SK-N-SH (cell line): ENCODE measurements at regions not wholly inside any gene's neighbourhood (a gene's known extent, or its start where the extent isn't known, plus 50 kb on each side); places are given as distances from the start of the nearest gene placed in this dataset.

Experiments
- CTCF ChIA-PET: fragments of 300-600, 350-600 bp; formaldehyde crosslinking; extraction: SDS; loops from one replicate; lab custom pipeline; 2021; lab: Yijun Ruan, JAX
- POLR2A ChIA-PET: fragments of 350-600 bp; sonication (Branson Sonifier 250); formaldehyde crosslinking; extraction: SDS; loops from one replicate; lab custom pipeline; 2020; ENCODE audit warnings: antibody characterized with exemption, inconsistent platforms; lab: Yijun Ruan, JAX
- DNase-seq: peaks from one replicate; pipeline ENCODE4 v3.0.0; 2012
- H2AFZ ChIP-seq: fragments of 200-600 bp; sonication (generic); 2 replicates; pipeline ENCODE4 v1.8.1; 2016; ENCODE audit warnings: antibody characterized with exemption, mild to moderate bottlenecking, low read depth
- H3F3A ChIP-seq: fragments of 200-600 bp; sonication (generic); replicated peaks from 2 replicates; pipeline ENCODE3; 2016; ENCODE audit warnings: antibody characterized with exemption, mild to moderate bottlenecking; ENCODE audit not compliant: insufficient read depth
- H3K27ac ChIP-seq, 2 experiments: fragments of 200-500 bp in 1 of 2; fragments of 200-600 bp in 1 of 2; sonication (Bioruptor generic) in 1 of 2; sonication (generic), shearing (Covaris generic) in 1 of 2; 2 replicates each; pipeline versions ENCODE4 v1.5.1 to v1.6.1; 2014 to 2016; ENCODE audit warnings: low read depth in 2 of 2, inconsistent platforms in 1 of 2, low read length in 1 of 2, mild to moderate bottlenecking in 1 of 2, mixed read lengths in 1 of 2
- H3K27me3 ChIP-seq: fragments of 200-600 bp; sonication (generic), shearing (Covaris generic); 2 replicates; pipeline ENCODE4 v1.6.1; 2016; ENCODE audit warnings: mixed run types; ENCODE audit not compliant: insufficient read depth
- H3K36me3 ChIP-seq, 2 experiments: fragments of 200-500 bp in 1 of 2; fragments of 200-600 bp in 1 of 2; sonication (Bioruptor generic) in 1 of 2; sonication (generic) in 1 of 2; replicated peaks in 1 of 2; 2 replicates each; pipeline versions ENCODE3 to v1.5.1; 2014 to 2016; ENCODE audit warnings: low read length in 1 of 2, mild to moderate bottlenecking in 1 of 2; ENCODE audit not compliant: insufficient read depth in 2 of 2, control insufficient read depth in 1 of 2
- H3K4me1 ChIP-seq, 2 experiments: fragments of 200-500 bp in 1 of 2; fragments of 200-600 bp in 1 of 2; sonication (Bioruptor generic) in 1 of 2; sonication (generic), shearing (Covaris generic) in 1 of 2; 2 replicates each; pipeline versions ENCODE4 v1.5.1 to v1.6.1; 2014 to 2016; ENCODE audit warnings: low read depth in 1 of 2, low read length in 1 of 2, mixed run types in 1 of 2; ENCODE audit not compliant: insufficient read depth in 2 of 2, control insufficient read depth in 1 of 2
- H3K4me2 ChIP-seq: fragments of 200-600 bp; sonication (generic), shearing (Covaris generic); 2 replicates; pipeline ENCODE4 v1.6.1; 2017; ENCODE audit warnings: mixed run types
- H3K4me3 ChIP-seq, 2 experiments: fragments of 200-500 bp in 1 of 2; fragments of 200-600 bp in 1 of 2; sonication (Bioruptor generic) in 1 of 2; sonication (generic), shearing (Covaris generic) in 1 of 2; 2 replicates each; pipeline versions ENCODE4 v1.5.1 to v1.8.1; 2014 to 2016; ENCODE audit warnings: low read depth in 2 of 2, inconsistent platforms in 1 of 2, low read length in 1 of 2, mild to moderate bottlenecking in 1 of 2, mixed read lengths in 1 of 2, moderate library complexity in 1 of 2
- H3K79me2 ChIP-seq: fragments of 200-600 bp; sonication (generic); 2 replicates; pipeline ENCODE4 v1.8.1; 2017; ENCODE audit warnings: mild to moderate bottlenecking; ENCODE audit not compliant: insufficient read depth
- H3K9ac ChIP-seq: fragments of 200-600 bp; sonication (generic); 2 replicates; pipeline ENCODE4 v1.6.1; 2017; ENCODE audit warnings: mixed run types
- H3K9me2 ChIP-seq: fragments of 200-600 bp; sonication (generic); 2 replicates; pipeline ENCODE4 v1.6.1; 2017; ENCODE audit warnings: mixed run types
- H3K9me3 ChIP-seq: fragments of 200-600 bp; sonication (generic); 2 replicates; pipeline ENCODE4 v1.6.1; 2017; ENCODE audit warnings: mixed run types, mild to moderate bottlenecking, moderate library complexity
- H4K20me1 ChIP-seq: fragments of 200-600 bp; sonication (generic); 2 replicates; pipeline ENCODE4 v1.6.1; 2017; ENCODE audit warnings: mild to moderate bottlenecking, mixed run types; ENCODE audit not compliant: insufficient read depth
- EP300 ChIP-seq, 2 experiments: IDR thresholded peaks; 2 replicates each; pipeline versions ENCODE4 v1.4.0 to v1.6.1; 2012; ENCODE audit warnings: borderline replicate concordance in 1 of 2, low read depth in 1 of 2, low read length in 1 of 2
- FOXM1 ChIP-seq: IDR thresholded peaks from 2 replicates; pipeline ENCODE4 v1.4.0; 2012; ENCODE audit warnings: low read depth, mild to moderate bottlenecking
- GABPA ChIP-seq: IDR thresholded peaks from 2 replicates; pipeline ENCODE4 v1.4.0; 2012; ENCODE audit warnings: low read depth, mild to moderate bottlenecking
- IRF3 ChIP-seq: fragments of 150-350 bp; IDR thresholded peaks from 2 replicates; pipeline ENCODE4 v1.6.1; 2016; ENCODE audit warnings: mild to moderate bottlenecking, low read depth, low read length
- MAX ChIP-seq: IDR thresholded peaks from 2 replicates; pipeline ENCODE4 v1.4.0; 2012; ENCODE audit warnings: low read depth
- MEF2A ChIP-seq: IDR thresholded peaks from 2 replicates; pipeline ENCODE4 v1.4.0; 2012; ENCODE audit warnings: low read depth, borderline replicate concordance
- MXI1 ChIP-seq: IDR thresholded peaks from 2 replicates; pipeline ENCODE4 v1.6.1; 2012; ENCODE audit warnings: mild to moderate bottlenecking, low read depth, low read length, improper control_type of control experiment
- NFIC ChIP-seq: IDR thresholded peaks from 2 replicates; pipeline ENCODE4 v1.4.0; 2012; ENCODE audit warnings: borderline replicate concordance
- NRF1 ChIP-seq: IDR thresholded peaks from 2 replicates; pipeline ENCODE4 v1.6.1; 2012; ENCODE audit warnings: low read depth, mild to moderate bottlenecking, low read length
- POLR2AphosphoS5 ChIP-seq: IDR thresholded peaks from 2 replicates; pipeline ENCODE4 v1.6.1; 2012; ENCODE audit warnings: low read depth, low read length
- RCOR1 ChIP-seq: fragments of 150-350 bp; IDR thresholded peaks from 2 replicates; pipeline ENCODE4 v1.6.1; 2017; ENCODE audit warnings: antibody characterized with exemption, low read length
- SIN3A ChIP-seq: IDR thresholded peaks from 2 replicates; pipeline ENCODE4 v1.6.1; 2012; ENCODE audit warnings: low read depth, mild to moderate bottlenecking, low read length, moderate library complexity, borderline replicate concordance
- SMC3 ChIP-seq: IDR thresholded peaks from 2 replicates; pipeline ENCODE4 v1.6.1; 2012; ENCODE audit warnings: low read depth, low read length, improper control_type of control experiment
- TAF1 ChIP-seq: IDR thresholded peaks from 2 replicates; pipeline ENCODE4 v1.6.1; 2012; ENCODE audit warnings: low read depth, mild to moderate bottlenecking, low read length, moderate library complexity, borderline replicate concordance
- TCF12 ChIP-seq: IDR thresholded peaks from 2 replicates; pipeline ENCODE4 v1.4.0; 2012
- TEAD4 ChIP-seq: IDR thresholded peaks from 2 replicates; pipeline ENCODE4 v1.4.0; 2012; ENCODE audit warnings: mild to moderate bottlenecking, borderline replicate concordance; ENCODE audit not compliant: insufficient read depth
- USF1 ChIP-seq: IDR thresholded peaks from 2 replicates; pipeline ENCODE4 v1.4.0; 2012; ENCODE audit warnings: low read depth, borderline replicate concordance
- YY1 ChIP-seq: IDR thresholded peaks from 2 replicates; pipeline ENCODE4 v1.4.0; 2012; ENCODE audit warnings: low read depth, mild to moderate bottlenecking
- WGBS: methylation state at CpG from one replicate; pipeline ENCODE4 v1.1.6; 2017; ENCODE audit warnings: low lambda C conversion rate; 5-methylcytosine and 5-hydroxymethylcytosine counted together

DNA sequence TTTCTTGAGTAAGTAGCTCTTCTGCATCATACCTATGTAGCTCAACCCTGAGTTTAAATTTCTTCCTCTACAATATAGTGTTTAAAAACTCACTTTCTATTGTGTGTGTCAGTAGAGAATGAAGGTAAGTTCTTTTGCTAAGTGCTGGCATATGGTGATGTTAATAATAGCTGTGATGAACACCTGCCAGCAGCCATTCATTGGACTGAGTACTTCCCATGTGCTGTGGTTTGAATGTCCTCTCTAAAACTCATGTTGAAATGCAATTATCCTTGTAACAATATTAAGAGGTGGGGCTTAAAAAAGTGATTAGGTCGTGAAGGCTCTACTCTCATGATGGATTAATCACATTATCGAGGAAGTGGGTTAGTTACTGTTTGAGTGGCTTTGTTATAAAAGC is 645.2 kb upstream of the RGMB start:
- no peaks in the 10 kb centered on the region for H3K9me3 ChIP-seq
- H3K27me3 ChIP-seq = no peaks in the 10 kb centered on the region
- no peak overlapping the region for H3K4me3 ChIP-seq
- H4K20me1 ChIP-seq = no peaks in the 10 kb centered on the region
- 72% methylated on average over 2 of the region's 2 CpGs for WGBS
- ChIA-PET POLR2A (no interaction called here), CTCF (interaction anchor here (1.0 kb wide), 1 partner anchor 32 kb away, joined by 3 read pairs; no protein-coding TSS in a partner anchor)
- no peak overlapping the region for H2AFZ ChIP-seq
- no peaks in the 10 kb centered on the region for H3F3A ChIP-seq
- TF ChIP-seq TCF12 (no peak), POLR2AphosphoS5 (no peak), RCOR1 (no peak), EP300 (IDR thresholded peaks at IDR 0.05; ENCODE audit: borderline replicate concordance in 1 of 2, low read depth in 1 of 2, low read length in 1 of 2) (no peak), YY1 (no peak), MEF2A (no peak), FOXM1 (no peak), MXI1 (no peak), SIN3A (no peak), MAX (no peak), TAF1 (no peak), GABPA (no peak), NFIC (no peak), IRF3 (no peak), SMC3 (no peak)
- DNase-seq = no peak
- H3K4me1 ChIP-seq = no peaks in the 10 kb centered on the region
- no peaks in the 10 kb centered on the region for H3K9me2 ChIP-seq
- H3K27ac ChIP-seq = no peak overlapping the region
- H3K79me2 ChIP-seq = no peaks in the 10 kb centered on the region
- no peak overlapping the region for H3K9ac ChIP-seq
- H3K36me3 ChIP-seq = no peaks in the 10 kb centered on the region
- no peak overlapping the region for H3K4me2 ChIP-seq

DNA sequence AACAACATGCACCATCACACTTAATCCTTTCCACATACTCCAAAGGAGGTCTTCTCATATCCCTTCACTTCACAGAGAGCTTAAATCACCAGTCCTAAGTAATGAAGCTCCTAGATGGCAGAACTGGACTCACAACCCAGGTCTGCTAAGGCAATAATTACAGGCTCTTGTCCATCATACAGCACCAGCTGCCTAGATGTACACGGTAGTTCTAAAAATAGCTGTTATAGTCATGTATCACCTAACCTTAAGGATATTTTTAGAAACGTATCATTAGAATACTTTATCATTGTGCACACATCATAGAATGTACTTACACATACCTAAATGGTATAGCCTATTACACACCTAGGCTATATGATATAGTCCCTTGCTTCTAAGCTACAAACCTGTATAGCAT is 644.6 kb upstream of the RGMB start:
- no peaks in the 10 kb centered on the region for H4K20me1 ChIP-seq
- POLR2A ChIA-PET = no interaction called here
- DNase-seq = no peak
- H3K36me3 ChIP-seq = no peaks in the 10 kb centered on the region
- CTCF ChIA-PET = no interaction called here
- H3K27me3 ChIP-seq = no peaks in the 10 kb centered on the region
- WGBS = 89% methylated on average over 2 of the region's 2 CpGs
- H2AFZ ChIP-seq = no peak overlapping the region
- H3K4me1 ChIP-seq = no peaks in the 10 kb centered on the region
- no peak overlapping the region for H3K4me3 ChIP-seq
- no peaks in the 10 kb centered on the region for H3K9me2 ChIP-seq
- H3K9me3 ChIP-seq = no peaks in the 10 kb centered on the region
- H3K9ac ChIP-seq = no peak overlapping the region
- TF ChIP-seq USF1 (no peak), GABPA (no peak), NRF1 (no peak), TEAD4 (no peak)
- no peaks in the 10 kb centered on the region for H3F3A ChIP-seq
- H3K4me2 ChIP-seq = no peak overlapping the region
- H3K79me2 ChIP-seq = no peaks in the 10 kb centered on the region
- H3K27ac ChIP-seq = no peak overlapping the region
